GM19455 (cell line): ENCODE measurements at regions not wholly inside any gene's neighbourhood (a gene's known extent, or its start where the extent isn't known, plus 50 kb on each side); places are given as distances from the start of the nearest gene placed in this dataset.

Experiments
- ATAC-seq: cut with Tn5 transposase; IDR thresholded peaks from one replicate; pipeline ENCODE4 v1.9.1; 2021; ENCODE audit not compliant: unreplicated experiment

- ATAC-seq, result no peak
Observed at GRCh38 chr3:29215948-29216347, 64.9 kb upstream of the RBMS3 start.

- ATAC-seq, result no peak
Observed at GRCh38 chr3:29226706-29227105, 54.2 kb upstream of the RBMS3 start.

DNA sequence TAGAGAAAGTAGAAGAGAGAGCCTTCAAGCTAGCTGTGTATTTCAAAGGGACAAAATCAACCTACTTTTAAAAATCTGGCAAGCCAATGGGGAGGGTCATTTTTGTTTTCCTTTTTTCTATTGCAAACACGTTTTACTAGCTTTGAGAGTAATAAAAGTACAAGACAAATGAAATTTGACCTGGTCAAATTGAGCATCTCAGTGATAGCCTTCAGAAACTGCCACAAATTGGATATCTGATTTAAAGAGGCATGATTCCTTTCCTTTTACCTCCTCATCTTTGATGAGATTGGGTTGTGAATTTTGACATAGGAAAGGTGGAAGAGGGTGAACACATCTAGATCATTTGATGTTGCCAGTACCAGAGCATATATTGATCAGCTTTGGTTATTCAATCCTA, 53.6 kb upstream of the RBMS3 start:
- no peak for ATAC-seq
